ENCODE measurements at regions not wholly inside any gene's neighbourhood (a gene's known extent, or its start where the extent isn't known, plus 50 kb on each side); places are given as distances from the start of the nearest gene placed in this dataset.

DNA sequence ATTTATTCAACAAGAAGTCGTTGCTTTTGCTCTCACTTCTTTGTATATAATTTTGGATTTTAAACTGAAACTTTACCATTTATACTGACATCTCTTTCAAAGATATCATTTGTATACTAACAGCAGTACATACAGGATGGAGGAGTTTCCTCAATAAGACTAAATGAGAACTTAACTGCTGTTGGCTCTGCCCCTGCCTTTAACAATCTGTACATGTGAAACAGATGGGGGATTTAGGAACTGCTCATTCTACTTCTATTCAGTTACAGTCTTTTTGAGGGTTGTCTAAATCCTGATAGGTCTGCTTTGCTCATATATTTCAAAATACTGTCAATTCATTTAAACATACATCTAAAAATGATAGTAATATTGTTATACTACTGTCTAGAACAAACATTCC, 663.2 kb downstream of the ADGRL2 start:
- Mint-ChIP-seq H3K9me3 (no peaks in the 10 kb centered on the region), H3K4me1 (peaks cover 14% of the 10 kb centered on the region), H3K4me3 (no peak overlapping the region), H3K27me3 (ENCODE audit: low read depth) (no peaks in the 10 kb centered on the region), H3K27ac (ENCODE audit: unreplicated experiment) (no peak overlapping the region), H3K36me3 (ENCODE audit: low read depth) (no peaks in the 10 kb centered on the region)
- DNase-seq (ENCODE audit: low read depth, low spot score) = no peak
- TF ChIP-seq, protein P1, sequence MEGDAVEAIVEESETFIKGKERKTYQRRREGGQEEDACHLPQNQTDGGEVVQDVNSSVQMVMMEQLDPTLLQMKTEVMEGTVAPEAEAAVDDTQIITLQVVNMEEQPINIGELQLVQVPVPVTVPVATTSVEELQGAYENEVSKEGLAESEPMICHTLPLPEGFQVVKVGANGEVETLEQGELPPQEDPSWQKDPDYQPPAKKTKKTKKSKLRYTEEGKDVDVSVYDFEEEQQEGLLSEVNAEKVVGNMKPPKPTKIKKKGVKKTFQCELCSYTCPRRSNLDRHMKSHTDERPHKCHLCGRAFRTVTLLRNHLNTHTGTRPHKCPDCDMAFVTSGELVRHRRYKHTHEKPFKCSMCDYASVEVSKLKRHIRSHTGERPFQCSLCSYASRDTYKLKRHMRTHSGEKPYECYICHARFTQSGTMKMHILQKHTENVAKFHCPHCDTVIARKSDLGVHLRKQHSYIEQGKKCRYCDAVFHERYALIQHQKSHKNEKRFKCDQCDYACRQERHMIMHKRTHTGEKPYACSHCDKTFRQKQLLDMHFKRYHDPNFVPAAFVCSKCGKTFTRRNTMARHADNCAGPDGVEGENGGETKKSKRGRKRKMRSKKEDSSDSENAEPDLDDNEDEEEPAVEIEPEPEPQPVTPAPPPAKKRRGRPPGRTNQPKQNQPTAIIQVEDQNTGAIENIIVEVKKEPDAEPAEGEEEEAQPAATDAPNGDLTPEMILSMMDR (conservative IDR thresholded peaks at IDR 0.05) = no peak

DNA sequence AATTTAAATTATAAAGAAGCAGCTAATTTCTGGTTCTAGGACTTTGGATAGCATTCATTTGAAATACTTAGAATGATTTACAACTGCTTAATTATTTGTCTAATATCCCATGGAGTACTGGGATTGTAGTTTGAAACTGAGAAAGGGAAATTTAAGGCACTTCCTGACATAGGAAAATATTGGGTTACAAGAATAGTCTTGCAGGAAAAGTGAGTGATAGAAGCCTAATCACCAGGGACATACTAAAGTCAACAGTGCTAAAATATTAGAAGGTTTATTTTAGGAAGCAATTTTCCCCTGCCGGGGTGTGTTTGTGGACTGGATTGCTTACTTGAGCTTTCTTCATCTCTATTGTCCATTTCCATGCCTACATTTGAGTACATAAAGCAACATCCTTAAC, 661.6 kb downstream of the ADGRL2 start:
- H3K27me3 Mint-ChIP-seq (ENCODE audit: low read depth) = no peaks in the 10 kb centered on the region
- H3K4me3 Mint-ChIP-seq = no peak overlapping the region
- H3K9me3 Mint-ChIP-seq = no peaks in the 10 kb centered on the region
- H3K27ac Mint-ChIP-seq (ENCODE audit: unreplicated experiment) = no peak overlapping the region
- no peaks in the 10 kb centered on the region for H3K36me3 Mint-ChIP-seq (ENCODE audit: low read depth)
- peaks cover 14% of the 10 kb centered on the region for H3K4me1 Mint-ChIP-seq
- TF ChIP-seq, protein P1 (conservative IDR thresholded peaks at IDR 0.05) = no peak
- DNase-seq (ENCODE audit: low read depth, low spot score) = no peak

DNA sequence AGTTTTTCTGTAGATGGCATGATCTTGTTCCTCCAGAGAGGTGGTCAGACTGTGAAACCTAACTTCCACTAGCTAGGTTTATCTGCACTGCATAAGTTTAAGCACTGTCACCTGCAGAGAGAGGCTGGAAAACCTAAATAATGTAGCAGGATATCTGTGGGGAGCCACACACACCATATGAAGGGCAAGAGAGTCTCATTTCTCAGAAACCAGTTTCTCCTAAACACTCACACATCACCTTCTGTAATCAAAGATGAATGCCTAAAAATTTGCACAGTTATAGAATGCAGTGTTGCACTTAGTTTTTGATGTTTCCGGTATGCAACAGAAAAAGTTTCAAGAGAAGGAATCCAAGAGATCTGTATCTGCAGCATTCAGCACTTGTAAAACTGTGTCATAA, 654.6 kb downstream of the ADGRL2 start:
- H3K4me3 Mint-ChIP-seq = no peak overlapping the region
- H3K27me3 Mint-ChIP-seq (ENCODE audit: low read depth) = no peaks in the 10 kb centered on the region
- no peak for DNase-seq (ENCODE audit: low read depth, low spot score)
- H3K4me1 Mint-ChIP-seq = no peaks in the 10 kb centered on the region
- H3K27ac Mint-ChIP-seq (ENCODE audit: unreplicated experiment) = no peak overlapping the region
- TF ChIP-seq, protein P1 (conservative IDR thresholded peaks at IDR 0.05) = no peak
- peaks cover 9% of the 10 kb centered on the region for H3K9me3 Mint-ChIP-seq
- no peaks in the 10 kb centered on the region for H3K36me3 Mint-ChIP-seq (ENCODE audit: low read depth)

DNA sequence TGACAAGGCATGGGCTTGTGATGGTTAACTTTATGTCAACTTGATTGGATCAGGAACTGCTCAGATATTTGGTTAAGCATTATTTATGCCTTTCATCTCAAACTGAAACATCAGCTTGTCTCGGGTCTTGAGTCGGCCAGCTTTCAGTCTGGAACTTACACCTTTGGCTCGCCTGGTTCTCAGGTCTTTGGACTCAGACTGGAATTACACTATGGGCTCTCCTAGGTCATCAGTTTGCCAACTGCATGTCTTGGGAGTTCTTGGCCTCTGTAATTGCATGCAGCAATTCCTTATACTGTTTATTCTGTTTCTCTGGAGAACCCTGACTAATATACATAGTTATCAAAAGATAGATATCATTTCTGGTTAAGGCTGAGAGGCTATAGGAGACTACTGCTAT, 653.7 kb downstream of the ADGRL2 start:
- TF ChIP-seq, protein P1 (conservative IDR thresholded peaks at IDR 0.05) = no peak
- Mint-ChIP-seq H3K4me3 (no peak overlapping the region), H3K4me1 (no peaks in the 10 kb centered on the region), H3K27me3 (ENCODE audit: low read depth) (no peaks in the 10 kb centered on the region), H3K27ac (ENCODE audit: unreplicated experiment) (no peak overlapping the region), H3K9me3 (peaks cover 12% of the 10 kb centered on the region), H3K36me3 (ENCODE audit: low read depth) (no peaks in the 10 kb centered on the region)
- no peak for DNase-seq (ENCODE audit: low read depth, low spot score)

- no peak for DNase-seq (ENCODE audit: low read depth, low spot score)
- H3K27ac Mint-ChIP-seq (ENCODE audit: unreplicated experiment) = no peak overlapping the region
- no peaks in the 10 kb centered on the region for H3K36me3 Mint-ChIP-seq (ENCODE audit: low read depth)
- TF ChIP-seq, protein P1 (conservative IDR thresholded peaks at IDR 0.05) = no peak
- no peak overlapping the region for H3K4me3 Mint-ChIP-seq
- H3K9me3 Mint-ChIP-seq = peaks cover 12% of the 10 kb centered on the region
- H3K4me1 Mint-ChIP-seq = no peaks in the 10 kb centered on the region
- H3K27me3 Mint-ChIP-seq (ENCODE audit: low read depth) = no peaks in the 10 kb centered on the region
Observed at GRCh38 chr1:82453511-82454185, 652.9 kb downstream of the ADGRL2 start.
